ENCODE measurements at regions not wholly inside any gene's neighbourhood (a gene's known extent, or its start where the extent isn't known, plus 50 kb on each side); places are given as distances from the start of the nearest gene placed in this dataset.
"Not testable (repeated sequence)": the region's sequence is repeated elsewhere in the genome, so short reads cannot be mapped to it uniquely, and the experiment has no call there.

GRCh38 chr5:145462525-145462924, 372.6 kb downstream of the PRELID2 start:
- no peak overlapping the region for H3K27ac Mint-ChIP-seq
- no peaks in the 10 kb centered on the region for H3K9me3 Mint-ChIP-seq
- H3K36me3 Mint-ChIP-seq (ENCODE audit: low read depth), result no peaks in the 10 kb centered on the region
- H3K4me3 Mint-ChIP-seq, result no peak overlapping the region
- no peaks in the 10 kb centered on the region for H3K4me1 Mint-ChIP-seq
- TF ChIP-seq CTCF (IDR thresholded peaks at IDR 0.05), result no peak
- DNase-seq, result no peak
- H3K27me3 Mint-ChIP-seq (ENCODE audit: low read depth, poor library complexity), result peaks cover 3% of the 10 kb centered on the region

GRCh38 chr5:145450286-145450885, 384.8 kb downstream of the PRELID2 start:
- H3K4me3 Mint-ChIP-seq, result no peak overlapping the region
- no peak for DNase-seq
- no peaks in the 10 kb centered on the region for H3K4me1 Mint-ChIP-seq
- no peak overlapping the region for H3K27ac Mint-ChIP-seq
- peaks cover 2% of the 10 kb centered on the region for H3K27me3 Mint-ChIP-seq (ENCODE audit: low read depth, poor library complexity)
- peaks cover 20% of the 10 kb centered on the region for H3K9me3 Mint-ChIP-seq
- TF ChIP-seq CTCF (IDR thresholded peaks at IDR 0.05), result no peak
- peaks cover 4% of the 10 kb centered on the region for H3K36me3 Mint-ChIP-seq (ENCODE audit: low read depth)

- H3K36me3 Mint-ChIP-seq (ENCODE audit: low read depth), result peaks cover 4% of the 10 kb centered on the region
- DNase-seq, result no peak
- no peak overlapping the region for H3K4me3 Mint-ChIP-seq
- peaks cover 16% of the 10 kb centered on the region for H3K9me3 Mint-ChIP-seq
- H3K4me1 Mint-ChIP-seq, result no peaks in the 10 kb centered on the region
- no peaks in the 10 kb centered on the region for H3K27me3 Mint-ChIP-seq (ENCODE audit: low read depth, poor library complexity)
- TF ChIP-seq CTCF (IDR thresholded peaks at IDR 0.05), result no peak
- no peak overlapping the region for H3K27ac Mint-ChIP-seq
Measured at GRCh38 chr5:145449794-145450193, 385.3 kb downstream of the PRELID2 start.

GRCh38 chr5:145446875-145447274, 388.3 kb downstream of the PRELID2 start:
- H3K4me3 Mint-ChIP-seq; H3K27ac Mint-ChIP-seq; H3K36me3 Mint-ChIP-seq (ENCODE audit: low read depth); DNase-seq; H3K4me1 Mint-ChIP-seq; H3K27me3 Mint-ChIP-seq (ENCODE audit: low read depth, poor library complexity): not testable (repeated sequence)
- H3K9me3 Mint-ChIP-seq, result peaks cover 15% of the 10 kb centered on the region

GRCh38 chr5:145446412-145446811, 388.7 kb downstream of the PRELID2 start:
- no peak overlapping the region for H3K4me3 Mint-ChIP-seq
- peaks cover 4% of the 10 kb centered on the region for H3K36me3 Mint-ChIP-seq (ENCODE audit: low read depth)
- H3K27me3 Mint-ChIP-seq (ENCODE audit: low read depth, poor library complexity), result no peaks in the 10 kb centered on the region
- DNase-seq, result no peak
- no peak for TF ChIP-seq CTCF (IDR thresholded peaks at IDR 0.05)
- H3K4me1 Mint-ChIP-seq, result no peaks in the 10 kb centered on the region
- H3K27ac Mint-ChIP-seq, result no peak overlapping the region
- peaks cover 15% of the 10 kb centered on the region for H3K9me3 Mint-ChIP-seq

GRCh38 chr5:145445027-145445426, 390.1 kb downstream of the PRELID2 start:
- no peak for DNase-seq
- TF ChIP-seq CTCF (IDR thresholded peaks at IDR 0.05), result no peak
- no peak overlapping the region for H3K27ac Mint-ChIP-seq
- H3K4me1 Mint-ChIP-seq, result no peaks in the 10 kb centered on the region
- H3K4me3 Mint-ChIP-seq, result no peak overlapping the region
- H3K27me3 Mint-ChIP-seq (ENCODE audit: low read depth, poor library complexity), result no peaks in the 10 kb centered on the region
- H3K36me3 Mint-ChIP-seq (ENCODE audit: low read depth), result peaks cover 4% of the 10 kb centered on the region
- peaks cover 15% of the 10 kb centered on the region for H3K9me3 Mint-ChIP-seq
